HEK293 (cell line): ENCODE measurements at regions not wholly inside any gene's neighbourhood (a gene's known extent, or its start where the extent isn't known, plus 50 kb on each side); places are given as distances from the start of the nearest gene placed in this dataset.

Source experiments
- CTCF ChIA-PET: fragments of 350-600 bp; formaldehyde crosslinking; extraction: SDS; loops from one replicate; lab custom pipeline; 2021; ENCODE audit warnings: antibody characterized with exemption; lab: Yijun Ruan, JAX
- POLR2A ChIA-PET: fragments of 300-600 bp; formaldehyde crosslinking; extraction: SDS; loops from one replicate; lab custom pipeline; 2020; ENCODE audit warnings: antibody characterized with exemption, inconsistent platforms; lab: Yijun Ruan, JAX
- H3K27ac ChIP-seq: fragments of 200-500 bp; sonication (Bioruptor generic); 2 replicates; pipeline ENCODE4 v1.5.1; 2014; ENCODE audit warnings: low read depth, low read length, control low read depth, inconsistent platforms; ENCODE audit errors: extremely low read depth
- H3K36me3 ChIP-seq, 2 experiments: fragments of 200-500 bp in 1 of 2; sonication (Bioruptor generic) in 1 of 2; 1 replicate in 1 of 2; 2 replicates in 1 of 2; pipeline ENCODE4 v1.5.1; 2014 to 2017; ENCODE audit warnings: inconsistent platforms in 2 of 2, low read length in 2 of 2; ENCODE audit not compliant: control insufficient read depth in 2 of 2, insufficient read depth in 1 of 2
- H3K4me1 ChIP-seq: fragments of 200-500 bp; sonication (Bioruptor generic); 2 replicates; pipeline ENCODE4 v1.5.1; 2014; ENCODE audit warnings: mild to moderate bottlenecking, low read length, inconsistent platforms; ENCODE audit not compliant: control insufficient read depth, insufficient read depth
- H3K4me3 ChIP-seq: 2 replicates; pipeline ENCODE4 v1.5.1; 2011; ENCODE audit warnings: low read depth, mild to moderate bottlenecking, control low read depth, low read length, moderate library complexity
- H3K9me3 ChIP-seq: fragments of 200-500 bp; sonication (Bioruptor generic); 2 replicates; pipeline ENCODE4 v1.5.1; 2014; ENCODE audit warnings: low read depth, low read length, inconsistent platforms; ENCODE audit not compliant: control insufficient read depth, insufficient read depth
- GLIS1 ChIP-seq: fragments of 450-650 bp; formaldehyde crosslinking; IDR thresholded peaks from 2 replicates; pipeline ENCODE4 v1.5.1; 2016; ENCODE audit warnings: missing biosample characterization, missing genetic modification characterization
- HOXA7 ChIP-seq: sonication (generic); formaldehyde crosslinking; IDR thresholded peaks from 2 replicates; pipeline ENCODE4 v1.8.1; 2022; ENCODE audit warnings: missing genetic modification reagents, borderline replicate concordance
- IKZF3 ChIP-seq: fragments of 450-650 bp; IDR thresholded peaks from 2 replicates; pipeline ENCODE4 v1.5.0; 2018; ENCODE audit warnings: missing biosample characterization, mild to moderate bottlenecking, missing genetic modification characterization, moderate library complexity
- KLF10 ChIP-seq: fragments of 450-650 bp; IDR thresholded peaks from 2 replicates; pipeline ENCODE4 v1.5.1; 2018; ENCODE audit warnings: missing biosample characterization, mild to moderate bottlenecking, missing genetic modification characterization
- KLF16 ChIP-seq: fragments of 450-650 bp; formaldehyde crosslinking; IDR thresholded peaks from 2 replicates; pipeline ENCODE4 v1.5.1; 2017; ENCODE audit warnings: missing biosample characterization, missing genetic modification characterization
- WT1 ChIP-seq: fragments of 450-650 bp; formaldehyde crosslinking; IDR thresholded peaks from 2 replicates; pipeline ENCODE4 v1.5.1; 2016; ENCODE audit warnings: missing biosample characterization, missing genetic modification characterization
- ZBTB48 ChIP-seq: fragments of 450-650 bp; formaldehyde crosslinking; IDR thresholded peaks from 2 replicates; pipeline ENCODE4 v1.5.1; 2016; ENCODE audit warnings: missing biosample characterization, missing genetic modification characterization
- ZNF114 ChIP-seq: fragments of 450-650 bp; formaldehyde crosslinking; IDR thresholded peaks from 2 replicates; pipeline ENCODE4 v1.5.0; 2017; ENCODE audit warnings: missing biosample characterization, missing genetic modification characterization
- ZNF121 ChIP-seq: fragments of 450-650 bp; formaldehyde crosslinking; IDR thresholded peaks from 2 replicates; pipeline ENCODE4 v1.5.1; 2016; ENCODE audit warnings: missing biosample characterization, missing genetic modification characterization
- ZNF140 ChIP-seq: fragments of 450-650 bp; formaldehyde crosslinking; IDR thresholded peaks from 2 replicates; pipeline ENCODE4 v1.5.1; 2016; ENCODE audit warnings: missing biosample characterization, missing genetic modification characterization
- ZNF24 ChIP-seq: fragments of 450-650 bp; formaldehyde crosslinking; IDR thresholded peaks from 2 replicates; pipeline ENCODE4 v1.5.1; 2016; ENCODE audit warnings: missing biosample characterization, missing genetic modification characterization
- ZNF248 ChIP-seq: fragments of 450-650 bp; formaldehyde crosslinking; IDR thresholded peaks from 2 replicates; pipeline ENCODE4 v1.5.1; 2017; ENCODE audit warnings: missing biosample characterization, missing genetic modification characterization
- ZNF366 ChIP-seq: fragments of 450-650 bp; formaldehyde crosslinking; conservative IDR thresholded peaks from 2 replicates; pipeline ENCODE4 v1.5.1; 2016; ENCODE audit warnings: missing biosample characterization, missing genetic modification characterization
- ZNF423 ChIP-seq: fragments of 450-650 bp; formaldehyde crosslinking; IDR thresholded peaks from 2 replicates; pipeline ENCODE4 v1.5.1; 2016; ENCODE audit warnings: missing biosample characterization, missing genetic modification characterization
- ZNF544 ChIP-seq: fragments of 450-650 bp; formaldehyde crosslinking; IDR thresholded peaks from 2 replicates; pipeline ENCODE4 v1.5.0; 2017; ENCODE audit warnings: missing biosample characterization, missing genetic modification characterization
- ZNF596 ChIP-seq: fragments of 450-650 bp; IDR thresholded peaks from 2 replicates; pipeline ENCODE4 v1.5.0; 2018; ENCODE audit warnings: missing biosample characterization, mild to moderate bottlenecking, missing genetic modification characterization, moderate library complexity
- ZNF623 ChIP-seq: fragments of 450-650 bp; formaldehyde crosslinking; IDR thresholded peaks from 2 replicates; pipeline ENCODE4 v1.5.1; 2016; ENCODE audit warnings: missing biosample characterization, missing genetic modification characterization
- ZNF626 ChIP-seq: fragments of 450-650 bp; sonication (Bioruptor Pico); formaldehyde crosslinking; IDR thresholded peaks from 2 replicates; pipeline ENCODE4 v1.5.1; 2018; ENCODE audit warnings: missing biosample characterization, missing genetic modification characterization, inconsistent platforms
- ZNF629 ChIP-seq: fragments of 450-650 bp; formaldehyde crosslinking; IDR thresholded peaks from 2 replicates; pipeline ENCODE4 v1.5.1; 2017; ENCODE audit warnings: missing biosample characterization, missing genetic modification characterization
- ZSCAN23 ChIP-seq: fragments of 450-650 bp; formaldehyde crosslinking; IDR thresholded peaks from 2 replicates; pipeline ENCODE4 v1.5.1; 2016; ENCODE audit warnings: missing biosample characterization, missing genetic modification characterization
- TF ChIP-seq, protein P1 (sequence below): fragments of 450-650 bp; IDR thresholded peaks from 2 replicates; pipeline ENCODE4 v1.5.1; 2018; ENCODE audit warnings: missing biosample characterization, missing genetic modification characterization
- TF ChIP-seq, protein P2 (sequence below): fragments of 450-650 bp; formaldehyde crosslinking; IDR thresholded peaks from 2 replicates; pipeline ENCODE4 v1.5.1; 2016; ENCODE audit warnings: missing biosample characterization, missing genetic modification characterization
- TF ChIP-seq, protein P3 (sequence below): fragments of 450-650 bp; formaldehyde crosslinking; IDR thresholded peaks from 2 replicates; pipeline ENCODE4 v1.5.1; 2016; ENCODE audit warnings: missing biosample characterization, missing genetic modification characterization
- TF ChIP-seq, protein P4 (sequence below): fragments of 450-650 bp; formaldehyde crosslinking; IDR thresholded peaks from 2 replicates; pipeline ENCODE4 v1.5.1; 2017; ENCODE audit warnings: missing biosample characterization, mild to moderate bottlenecking, missing genetic modification characterization, moderate library complexity
- TF ChIP-seq, protein P5 (sequence below): fragments of 450-650 bp; IDR thresholded peaks from 2 replicates; pipeline ENCODE4 v1.5.1; 2018; ENCODE audit warnings: missing biosample characterization, mild to moderate bottlenecking, missing genetic modification characterization
- TF ChIP-seq, protein P6 (sequence below): fragments of 450-650 bp; formaldehyde crosslinking; IDR thresholded peaks from 2 replicates; pipeline ENCODE4 v1.5.1; 2017; ENCODE audit warnings: missing biosample characterization, missing genetic modification characterization
- TF ChIP-seq, protein P7 (sequence below): fragments of 450-650 bp; formaldehyde crosslinking; IDR thresholded peaks from 2 replicates; pipeline ENCODE4 v1.5.1; 2016; ENCODE audit warnings: missing biosample characterization, missing genetic modification characterization

DNA sequence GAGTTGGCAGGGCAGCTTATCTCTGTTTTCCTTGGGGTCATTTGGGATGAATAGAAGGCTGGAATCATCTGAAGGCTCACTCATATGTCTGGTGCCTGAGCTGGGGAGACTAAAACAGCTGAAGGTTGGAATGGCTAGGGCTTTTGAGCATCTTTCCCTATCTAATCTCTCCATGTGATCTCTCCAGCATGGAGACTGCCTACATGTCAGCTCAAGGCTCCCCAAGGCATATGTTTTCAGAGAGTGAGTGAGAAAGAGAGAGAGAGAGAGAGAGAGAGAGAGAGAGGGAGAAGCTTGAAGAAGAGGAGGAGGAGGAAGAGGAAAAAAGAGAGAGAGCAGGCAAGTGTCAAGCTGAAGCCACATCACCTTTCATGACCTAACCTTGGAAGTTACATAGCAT is 143.4 kb downstream of the EBLN2 start (continued):
- TF ChIP-seq, protein P1, sequence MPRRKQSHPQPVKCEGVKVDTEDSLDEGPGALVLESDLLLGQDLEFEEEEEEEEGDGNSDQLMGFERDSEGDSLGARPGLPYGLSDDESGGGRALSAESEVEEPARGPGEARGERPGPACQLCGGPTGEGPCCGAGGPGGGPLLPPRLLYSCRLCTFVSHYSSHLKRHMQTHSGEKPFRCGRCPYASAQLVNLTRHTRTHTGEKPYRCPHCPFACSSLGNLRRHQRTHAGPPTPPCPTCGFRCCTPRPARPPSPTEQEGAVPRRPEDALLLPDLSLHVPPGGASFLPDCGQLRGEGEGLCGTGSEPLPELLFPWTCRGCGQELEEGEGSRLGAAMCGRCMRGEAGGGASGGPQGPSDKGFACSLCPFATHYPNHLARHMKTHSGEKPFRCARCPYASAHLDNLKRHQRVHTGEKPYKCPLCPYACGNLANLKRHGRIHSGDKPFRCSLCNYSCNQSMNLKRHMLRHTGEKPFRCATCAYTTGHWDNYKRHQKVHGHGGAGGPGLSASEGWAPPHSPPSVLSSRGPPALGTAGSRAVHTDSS (tag by site-specific recombination) = peak; percentile 30; the same call in 1 of the 2 replicates
- TF ChIP-seq ZNF596 (tag by site-specific recombination) = peak; percentile 60
- no peak for TF ChIP-seq GLIS1
- no peak for TF ChIP-seq KLF16 (tag by site-specific recombination)
- no peak for TF ChIP-seq ZNF623
- TF ChIP-seq ZNF24 (tag by site-specific recombination) = no peak
- no peak for TF ChIP-seq ZSCAN23 (tag by site-specific recombination)
- TF ChIP-seq KLF10 = no peak
- TF ChIP-seq, protein P2, sequence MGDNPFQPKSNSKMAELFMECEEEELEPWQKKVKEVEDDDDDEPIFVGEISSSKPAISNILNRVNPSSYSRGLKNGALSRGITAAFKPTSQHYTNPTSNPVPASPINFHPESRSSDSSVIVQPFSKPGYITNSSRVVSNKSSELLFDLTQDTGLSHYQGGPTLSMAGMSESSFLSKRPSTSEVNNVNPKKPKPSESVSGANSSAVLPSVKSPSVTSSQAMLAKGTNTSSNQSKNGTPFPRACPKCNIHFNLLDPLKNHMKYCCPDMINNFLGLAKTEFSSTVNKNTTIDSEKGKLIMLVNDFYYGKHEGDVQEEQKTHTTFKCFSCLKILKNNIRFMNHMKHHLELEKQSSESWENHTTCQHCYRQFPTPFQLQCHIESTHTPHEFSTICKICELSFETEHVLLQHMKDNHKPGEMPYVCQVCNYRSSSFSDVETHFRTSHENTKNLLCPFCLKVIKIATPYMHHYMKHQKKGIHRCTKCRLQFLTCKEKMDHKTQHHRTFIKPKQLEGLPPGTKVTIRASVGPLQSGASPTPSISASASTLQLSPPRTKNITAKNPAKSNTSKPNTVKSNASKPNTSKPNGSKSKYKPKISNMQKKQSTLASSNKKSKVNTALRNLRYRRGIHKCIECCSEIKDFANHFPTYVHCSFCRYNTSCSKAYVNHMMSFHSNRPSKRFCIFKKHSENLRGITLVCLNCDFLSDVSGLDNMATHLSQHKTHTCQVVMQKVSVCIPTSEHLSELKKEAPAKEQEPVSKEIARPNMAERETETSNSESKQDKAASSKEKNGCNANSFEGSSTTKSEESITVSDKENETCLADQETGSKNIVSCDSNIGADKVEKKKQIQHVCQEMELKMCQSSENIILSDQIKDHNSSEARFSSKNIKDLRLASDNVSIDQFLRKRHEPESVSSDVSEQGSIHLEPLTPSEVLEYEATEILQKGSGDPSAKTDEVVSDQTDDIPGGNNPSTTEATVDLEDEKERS (tag by site-specific recombination) = no peak
- TF ChIP-seq, protein P3, sequence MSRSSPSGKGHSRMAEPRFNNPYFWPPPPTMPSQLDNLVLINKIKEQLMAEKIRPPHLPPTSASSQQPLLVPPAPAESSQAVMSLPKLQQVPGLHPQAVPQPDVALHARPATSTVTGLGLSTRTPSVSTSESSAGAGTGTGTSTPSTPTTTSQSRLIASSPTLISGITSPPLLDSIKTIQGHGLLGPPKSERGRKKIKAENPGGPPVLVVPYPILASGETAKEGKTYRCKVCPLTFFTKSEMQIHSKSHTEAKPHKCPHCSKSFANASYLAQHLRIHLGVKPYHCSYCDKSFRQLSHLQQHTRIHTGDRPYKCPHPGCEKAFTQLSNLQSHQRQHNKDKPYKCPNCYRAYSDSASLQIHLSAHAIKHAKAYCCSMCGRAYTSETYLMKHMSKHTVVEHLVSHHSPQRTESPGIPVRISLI (tag by site-specific recombination) = no peak

DNA sequence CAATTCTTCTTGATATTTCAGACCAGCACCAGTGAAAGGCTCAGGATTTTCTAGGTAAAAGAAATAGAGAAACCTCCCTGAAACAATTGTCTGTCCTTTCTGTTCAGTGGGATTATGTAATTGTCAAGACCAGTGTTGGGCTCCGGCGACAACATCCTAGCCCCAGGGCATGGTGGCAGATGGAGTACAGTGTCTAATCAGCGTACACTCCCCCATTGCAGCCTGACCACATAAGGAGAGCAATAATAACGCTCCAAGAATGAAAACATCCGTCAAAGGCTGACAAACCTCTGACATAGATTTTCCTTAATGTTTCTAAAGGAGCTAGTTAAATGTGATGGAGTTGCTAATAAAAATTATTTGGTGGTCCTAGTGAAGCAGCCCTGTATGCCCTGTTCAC is 144.6 kb downstream of the EBLN2 start:
- Histone ChIP-seq H3K36me3 (no peaks in the 10 kb centered on the region), H3K27ac (no peak overlapping the region), H3K4me1 (no peaks in the 10 kb centered on the region), H3K4me3 (no peak overlapping the region), H3K9me3 (no peaks in the 10 kb centered on the region)
- CTCF ChIA-PET = no interaction called here
- POLR2A ChIA-PET = no interaction called here
- TF ChIP-seq ZNF544 (tag by site-specific recombination) (no peak), ZNF121 (no peak), IKZF3 (tag by site-specific recombination) (no peak), ZBTB48 (tag by site-specific recombination) (no peak), ZNF596 (tag by site-specific recombination) (no peak), ZNF626 (no peak), ZNF140 (tag by site-specific recombination) (no peak), HOXA7 (no peak), ZNF629 (tag by site-specific recombination) (no peak), ZNF423 (no peak), ZNF366 (tag by site-specific recombination) (no peak), ZNF248 (no peak), WT1 (tag by site-specific recombination) (peak; percentile 57; the same call in 1 of the 2 replicates), ZNF114 (tag by site-specific recombination) (no peak)
- TF ChIP-seq, protein P4, sequence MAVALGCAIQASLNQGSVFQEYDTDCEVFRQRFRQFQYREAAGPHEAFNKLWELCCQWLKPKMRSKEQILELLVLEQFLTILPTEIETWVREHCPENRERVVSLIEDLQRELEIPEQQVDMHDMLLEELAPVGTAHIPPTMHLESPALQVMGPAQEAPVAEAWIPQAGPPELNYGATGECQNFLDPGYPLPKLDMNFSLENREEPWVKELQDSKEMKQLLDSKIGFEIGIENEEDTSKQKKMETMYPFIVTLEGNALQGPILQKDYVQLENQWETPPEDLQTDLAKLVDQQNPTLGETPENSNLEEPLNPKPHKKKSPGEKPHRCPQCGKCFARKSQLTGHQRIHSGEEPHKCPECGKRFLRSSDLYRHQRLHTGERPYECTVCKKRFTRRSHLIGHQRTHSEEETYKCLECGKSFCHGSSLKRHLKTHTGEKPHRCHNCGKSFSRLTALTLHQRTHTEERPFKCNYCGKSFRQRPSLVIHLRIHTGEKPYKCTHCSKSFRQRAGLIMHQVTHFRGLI (tag by site-specific recombination) = peak; percentile 45; the same call in 1 of the 2 replicates
- TF ChIP-seq, protein P5, sequence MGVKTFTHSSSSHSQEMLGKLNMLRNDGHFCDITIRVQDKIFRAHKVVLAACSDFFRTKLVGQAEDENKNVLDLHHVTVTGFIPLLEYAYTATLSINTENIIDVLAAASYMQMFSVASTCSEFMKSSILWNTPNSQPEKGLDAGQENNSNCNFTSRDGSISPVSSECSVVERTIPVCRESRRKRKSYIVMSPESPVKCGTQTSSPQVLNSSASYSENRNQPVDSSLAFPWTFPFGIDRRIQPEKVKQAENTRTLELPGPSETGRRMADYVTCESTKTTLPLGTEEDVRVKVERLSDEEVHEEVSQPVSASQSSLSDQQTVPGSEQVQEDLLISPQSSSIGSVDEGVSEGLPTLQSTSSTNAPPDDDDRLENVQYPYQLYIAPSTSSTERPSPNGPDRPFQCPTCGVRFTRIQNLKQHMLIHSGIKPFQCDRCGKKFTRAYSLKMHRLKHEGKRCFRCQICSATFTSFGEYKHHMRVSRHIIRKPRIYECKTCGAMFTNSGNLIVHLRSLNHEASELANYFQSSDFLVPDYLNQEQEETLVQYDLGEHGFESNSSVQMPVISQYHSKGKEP (tag by site-specific recombination) = 0 out of 2 replicates have a peak, but pooled peaks have one; percentile 33
- TF ChIP-seq, protein P6, sequence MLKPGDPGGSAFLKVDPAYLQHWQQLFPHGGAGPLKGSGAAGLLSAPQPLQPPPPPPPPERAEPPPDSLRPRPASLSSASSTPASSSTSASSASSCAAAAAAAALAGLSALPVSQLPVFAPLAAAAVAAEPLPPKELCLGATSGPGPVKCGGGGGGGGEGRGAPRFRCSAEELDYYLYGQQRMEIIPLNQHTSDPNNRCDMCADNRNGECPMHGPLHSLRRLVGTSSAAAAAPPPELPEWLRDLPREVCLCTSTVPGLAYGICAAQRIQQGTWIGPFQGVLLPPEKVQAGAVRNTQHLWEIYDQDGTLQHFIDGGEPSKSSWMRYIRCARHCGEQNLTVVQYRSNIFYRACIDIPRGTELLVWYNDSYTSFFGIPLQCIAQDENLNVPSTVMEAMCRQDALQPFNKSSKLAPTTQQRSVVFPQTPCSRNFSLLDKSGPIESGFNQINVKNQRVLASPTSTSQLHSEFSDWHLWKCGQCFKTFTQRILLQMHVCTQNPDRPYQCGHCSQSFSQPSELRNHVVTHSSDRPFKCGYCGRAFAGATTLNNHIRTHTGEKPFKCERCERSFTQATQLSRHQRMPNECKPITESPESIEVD = no peak
- TF ChIP-seq, protein P7, sequence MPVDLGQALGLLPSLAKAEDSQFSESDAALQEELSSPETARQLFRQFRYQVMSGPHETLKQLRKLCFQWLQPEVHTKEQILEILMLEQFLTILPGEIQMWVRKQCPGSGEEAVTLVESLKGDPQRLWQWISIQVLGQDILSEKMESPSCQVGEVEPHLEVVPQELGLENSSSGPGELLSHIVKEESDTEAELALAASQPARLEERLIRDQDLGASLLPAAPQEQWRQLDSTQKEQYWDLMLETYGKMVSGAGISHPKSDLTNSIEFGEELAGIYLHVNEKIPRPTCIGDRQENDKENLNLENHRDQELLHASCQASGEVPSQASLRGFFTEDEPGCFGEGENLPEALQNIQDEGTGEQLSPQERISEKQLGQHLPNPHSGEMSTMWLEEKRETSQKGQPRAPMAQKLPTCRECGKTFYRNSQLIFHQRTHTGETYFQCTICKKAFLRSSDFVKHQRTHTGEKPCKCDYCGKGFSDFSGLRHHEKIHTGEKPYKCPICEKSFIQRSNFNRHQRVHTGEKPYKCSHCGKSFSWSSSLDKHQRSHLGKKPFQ = no peak
